CD4-positive, alpha-beta memory T cell (primary cell): ENCODE measurements at regions not wholly inside any gene's neighbourhood (a gene's known extent, or its start where the extent isn't known, plus 50 kb on each side); places are given as distances from the start of the nearest gene placed in this dataset.

ENCODE experiments used
- CTCF ChIA-PET: fragments of 350-600 bp; sonication (Branson Sonifier 250); formaldehyde crosslinking; loops from one replicate; lab custom pipeline; 2021; ENCODE audit warnings: inconsistent platforms; ENCODE audit not compliant: partially characterized antibody; lab: Charles Lee
- POLR2A ChIA-PET: fragments of 350-600 bp; sonication (Branson Sonifier 250); formaldehyde crosslinking; loops from one replicate; lab custom pipeline; 2021; ENCODE audit not compliant: partially characterized antibody; lab: Charles Lee
- DNase-seq, 5 donors: peaks; one replicate each; pipeline versions ENCODE4 v3.0.0 to v3.0.0-alpha.2; 2020 to 2022; ENCODE audit warnings: mixed read lengths in 1 of 5
- H3K27ac ChIP-seq: one replicate; pipeline ENCODE4 v1.7.0; 2013; ENCODE audit warnings: low read depth, low read length
- H3K27me3 ChIP-seq: 2 replicates; pipeline ENCODE4 v1.7.0; 2013; ENCODE audit warnings: mild to moderate bottlenecking, low read length, moderate library complexity; ENCODE audit not compliant: insufficient read depth
- H3K36me3 ChIP-seq: 2 replicates; pipeline ENCODE4 v1.7.0; 2013; ENCODE audit warnings: mild to moderate bottlenecking, low read length, moderate library complexity; ENCODE audit not compliant: insufficient read depth
- H3K4me1 ChIP-seq: 2 replicates; pipeline ENCODE4 v1.7.0; 2013; ENCODE audit warnings: mild to moderate bottlenecking, low read length, moderate library complexity; ENCODE audit not compliant: insufficient read depth
- H3K4me3 ChIP-seq, 2 donors: one replicate each; pipeline ENCODE4 v1.7.0; 2013; ENCODE audit warnings: low read length in 2 of 2, mild to moderate bottlenecking in 1 of 2
- H3K9me3 ChIP-seq, 2 donors: one replicate each; pipeline ENCODE4 v1.7.0; 2013; ENCODE audit warnings: low read length in 2 of 2, control low read depth in 1 of 2; ENCODE audit not compliant: control insufficient read depth in 1 of 2
- H3K27ac Mint-ChIP-seq, 7 donors: one replicate each; pipeline ENCODE4 v1.8.0; 2020 to 2021; ENCODE audit warnings: mixed read lengths in 7 of 7, mild to moderate bottlenecking in 6 of 7, inconsistent platforms in 3 of 7, moderate library complexity in 3 of 7
- H3K27me3 Mint-ChIP-seq, 2 donors: one replicate each; pipeline ENCODE4 v1.8.0; 2020 to 2021; ENCODE audit warnings: mixed read lengths in 2 of 2
- H3K36me3 Mint-ChIP-seq, 2 donors: one replicate each; pipeline ENCODE4 v1.8.0; 2020 to 2021; ENCODE audit warnings: mixed read lengths in 2 of 2, inconsistent platforms in 1 of 2, mild to moderate bottlenecking in 1 of 2
- H3K4me1 Mint-ChIP-seq, 4 donors: one replicate each; pipeline ENCODE4 v1.8.0; 2020 to 2021; ENCODE audit warnings: mixed read lengths in 4 of 4, mild to moderate bottlenecking in 1 of 4
- H3K4me3 Mint-ChIP-seq, 8 donors: one replicate each; pipeline ENCODE4 v1.8.0; 2020 to 2021; ENCODE audit warnings: mixed read lengths in 8 of 8, mild to moderate bottlenecking in 7 of 8, moderate library complexity in 6 of 8, inconsistent platforms in 3 of 8
- H3K9me3 Mint-ChIP-seq, 8 donors: one replicate each; pipeline ENCODE4 v1.8.0; 2020 to 2021; ENCODE audit warnings: mixed read lengths in 8 of 8, mild to moderate bottlenecking in 5 of 8, inconsistent platforms in 3 of 8, moderate library complexity in 1 of 8
- intact Hi-C: fragments of 100-400 bp; cut with micrococcal nuclease; formaldehyde crosslinking; loops from one replicate; pipeline ENCODE4 v1.15.1; 2023

DNA sequence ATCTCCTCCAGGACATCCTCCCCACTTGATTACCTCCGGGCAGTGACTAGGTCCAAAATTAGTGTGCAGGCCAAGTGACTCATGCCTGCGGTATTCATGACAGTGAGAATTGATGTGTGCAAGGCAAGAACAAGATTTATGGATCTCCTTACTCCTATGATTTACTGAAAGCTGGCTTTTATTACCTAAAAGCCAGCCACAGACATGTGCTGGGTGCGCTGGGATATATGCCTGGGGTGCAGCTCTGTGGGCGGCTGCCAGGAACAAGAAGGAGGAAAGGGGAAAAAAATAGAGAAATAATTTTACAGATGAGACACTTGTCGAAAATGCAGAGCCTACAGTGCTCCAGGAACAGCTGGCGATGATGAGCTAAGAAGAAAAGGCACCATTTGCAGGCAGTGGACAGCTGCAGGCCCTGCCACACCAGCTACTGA is 359.3 kb downstream of the CMPK2 start:
- H3K36me3 Mint-ChIP-seq, result no peaks in the 10 kb centered on the region
- CTCF ChIA-PET, result interaction anchor here (1.7 kb wide), 1 partner anchor 26 kb away, joined by 4 read pairs; no protein-coding TSS in a partner anchor

GRCh38 chr2:6506859-6507258 is 358.8 kb downstream of the CMPK2 start:
- Mint-ChIP-seq H3K4me1 (no peaks in the 10 kb centered on the region), H3K36me3 (no peaks in the 10 kb centered on the region), H3K27ac (no peak overlapping the region), H3K4me3 (no peak overlapping the region), H3K9me3 (peaks cover 0 to 3% (median 0%) of the 10 kb centered on the region in 8 donors), H3K27me3 (no peaks in the 10 kb centered on the region)
- Histone ChIP-seq H3K4me3 (no peak overlapping the region), H3K36me3 (no peaks in the 10 kb centered on the region), H3K9me3 (no peaks in the 10 kb centered on the region), H3K4me1 (no peaks in the 10 kb centered on the region), H3K27ac (no peak overlapping the region), H3K27me3 (no peaks in the 10 kb centered on the region)
- intact Hi-C loops, result no loop called here
- ChIA-PET CTCF (interaction anchor here (1.7 kb wide), 1 partner anchor 26 kb away, joined by 4 read pairs; no protein-coding TSS in a partner anchor), POLR2A (no interaction called here)
- no peak for DNase-seq

More for the DNA sequence above, 359.3 kb downstream of the CMPK2 start:
- H3K4me3 ChIP-seq, result no peak overlapping the region
- H3K9me3 ChIP-seq, result no peaks in the 10 kb centered on the region
- POLR2A ChIA-PET, result no interaction called here
- Mint-ChIP-seq H3K27me3 (no peaks in the 10 kb centered on the region), H3K4me1 (no peaks in the 10 kb centered on the region), H3K27ac (no peak overlapping the region), H3K9me3 (peaks cover 0 to 3% (median 0%) of the 10 kb centered on the region in 8 donors), H3K4me3 (no peak overlapping the region)
- no peaks in the 10 kb centered on the region for H3K36me3 ChIP-seq
- H3K4me1 ChIP-seq, result no peaks in the 10 kb centered on the region
- no peaks in the 10 kb centered on the region for H3K27me3 ChIP-seq
- H3K27ac ChIP-seq, result no peak overlapping the region
- intact Hi-C loops, result no loop called here
- no peak for DNase-seq

DNA sequence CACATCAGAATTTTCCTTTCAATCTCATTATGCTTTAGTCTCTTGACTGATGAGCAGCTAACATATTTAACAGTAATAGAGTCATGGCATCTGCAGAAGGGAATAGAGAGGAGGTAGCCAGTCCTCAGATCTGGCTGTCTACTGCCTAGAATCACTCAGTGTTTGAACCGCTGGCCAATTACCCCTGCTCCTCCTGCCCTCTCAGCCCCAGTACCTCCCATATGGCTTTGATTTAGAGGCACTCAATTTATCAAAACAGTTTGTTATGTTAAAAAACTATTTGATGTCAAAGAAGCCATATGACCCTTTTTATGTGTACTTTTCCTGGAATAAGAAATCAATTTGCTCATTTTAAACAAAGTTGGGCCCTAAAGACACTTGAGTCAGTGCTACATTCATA is 355.2 kb downstream of the CMPK2 start:
- no peak overlapping the region for H3K27ac ChIP-seq
- no peaks in the 10 kb centered on the region for H3K9me3 ChIP-seq
- Mint-ChIP-seq H3K4me3 (no peak overlapping the region), H3K27ac (no peak overlapping the region), H3K27me3 (no peaks in the 10 kb centered on the region), H3K4me1 (no peaks in the 10 kb centered on the region), H3K9me3 (no peaks in the 10 kb centered on the region), H3K36me3 (no peaks in the 10 kb centered on the region)
- H3K36me3 ChIP-seq, result no peaks in the 10 kb centered on the region
- intact Hi-C loops, result no loop called here
- H3K27me3 ChIP-seq, result no peaks in the 10 kb centered on the region
- no peak for DNase-seq
- CTCF ChIA-PET, result no interaction called here
- POLR2A ChIA-PET, result no interaction called here
- no peaks in the 10 kb centered on the region for H3K4me1 ChIP-seq
- H3K4me3 ChIP-seq, result no peak overlapping the region

- Mint-ChIP-seq H3K4me1 (no peaks in the 10 kb centered on the region), H3K27ac (no peak overlapping the region), H3K27me3 (no peaks in the 10 kb centered on the region), H3K4me3 (no peak overlapping the region), H3K9me3 (no peaks in the 10 kb centered on the region), H3K36me3 (no peaks in the 10 kb centered on the region)
- no peak for DNase-seq
- Histone ChIP-seq H3K27ac (no peak overlapping the region), H3K36me3 (no peaks in the 10 kb centered on the region), H3K9me3 (no peaks in the 10 kb centered on the region), H3K27me3 (no peaks in the 10 kb centered on the region), H3K4me1 (no peaks in the 10 kb centered on the region), H3K4me3 (no peak overlapping the region)
- intact Hi-C loops, result no loop called here
- POLR2A ChIA-PET, result no interaction called here
- CTCF ChIA-PET, result no interaction called here
Measured at GRCh38 chr2:6512589-6512988, 353.1 kb downstream of the CMPK2 start.

GRCh38 chr2:6516674-6517073 is 349.0 kb downstream of the CMPK2 start:
- intact Hi-C loops, result no loop called here

GRCh38 chr2:6518361-6518760 is 347.3 kb downstream of the CMPK2 start:
- Histone ChIP-seq H3K9me3 (no peaks in the 10 kb centered on the region), H3K4me3 (no peak overlapping the region), H3K27ac (no peak overlapping the region), H3K27me3 (no peaks in the 10 kb centered on the region), H3K4me1 (no peaks in the 10 kb centered on the region), H3K36me3 (no peaks in the 10 kb centered on the region)
- ChIA-PET CTCF (no interaction called here), POLR2A (no interaction called here)
- Mint-ChIP-seq H3K27me3 (peaks cover 0 to 4% of the 10 kb centered on the region in 2 donors), H3K36me3 (no peaks in the 10 kb centered on the region), H3K27ac (no peak overlapping the region), H3K4me1 (no peaks in the 10 kb centered on the region), H3K4me3 (no peak overlapping the region), H3K9me3 (no peaks in the 10 kb centered on the region)
- no peak for DNase-seq
- intact Hi-C loops, result no loop called here

More at GRCh38 chr2:6516674-6517073, 349.0 kb downstream of the CMPK2 start:
- H3K27ac Mint-ChIP-seq, result no peak overlapping the region
- ChIA-PET POLR2A (no interaction called here), CTCF (no interaction called here)
- DNase-seq, result no peak
- no peak overlapping the region for H3K4me3 Mint-ChIP-seq
- H3K4me1 ChIP-seq, result no peaks in the 10 kb centered on the region
- H3K36me3 Mint-ChIP-seq, result no peaks in the 10 kb centered on the region
- no peak overlapping the region for H3K27ac ChIP-seq
- H3K27me3 ChIP-seq, result no peaks in the 10 kb centered on the region
- H3K9me3 ChIP-seq, result no peaks in the 10 kb centered on the region
- peaks cover 0 to 3% of the 10 kb centered on the region in 2 donors for H3K27me3 Mint-ChIP-seq
- no peak overlapping the region for H3K4me3 ChIP-seq
- no peaks in the 10 kb centered on the region for H3K9me3 Mint-ChIP-seq
- no peaks in the 10 kb centered on the region for H3K4me1 Mint-ChIP-seq
- H3K36me3 ChIP-seq, result no peaks in the 10 kb centered on the region

DNA sequence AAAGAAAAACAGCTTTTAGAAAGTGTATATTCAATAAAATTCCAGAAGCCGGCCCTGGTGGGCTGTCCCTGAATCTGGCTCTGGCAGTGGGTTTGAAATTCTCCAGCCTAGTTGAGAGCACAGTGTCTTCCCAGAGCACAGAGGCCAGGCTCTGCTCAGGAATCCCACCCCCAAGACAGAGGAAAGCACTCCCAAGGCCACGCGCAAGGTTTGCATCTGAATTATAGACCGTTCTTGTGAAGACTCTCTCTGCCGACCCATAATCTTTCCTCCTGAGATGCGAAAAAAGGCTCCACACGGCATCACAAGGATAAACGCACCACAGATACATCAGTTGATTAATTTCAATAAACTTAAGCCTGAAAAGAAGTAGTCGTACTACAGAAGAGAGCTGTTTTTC is 342.2 kb downstream of the CMPK2 start:
- Mint-ChIP-seq H3K27me3 (peaks cover 0 to 4% of the 10 kb centered on the region in 2 donors), H3K9me3 (no peaks in the 10 kb centered on the region), H3K4me1 (no peaks in the 10 kb centered on the region), H3K4me3 (no peak overlapping the region), H3K36me3 (no peaks in the 10 kb centered on the region), H3K27ac (no peak overlapping the region)
- H3K4me1 ChIP-seq, result no peaks in the 10 kb centered on the region
- H3K36me3 ChIP-seq, result no peaks in the 10 kb centered on the region
- H3K27me3 ChIP-seq, result no peaks in the 10 kb centered on the region
- H3K4me3 ChIP-seq, result no peak overlapping the region
- ChIA-PET CTCF (no interaction called here), POLR2A (no interaction called here)
- intact Hi-C loops, result no loop called here
- no peak for DNase-seq
- no peak overlapping the region for H3K27ac ChIP-seq
- H3K9me3 ChIP-seq, result no peaks in the 10 kb centered on the region
